ENCODE measurements at regions not wholly inside any gene's neighbourhood (a gene's known extent, or its start where the extent isn't known, plus 50 kb on each side); places are given as distances from the start of the nearest gene placed in this dataset.

GRCh38 chr1:47630346-47630745 lies 192.5 kb downstream of the FOXD2 start:
- DNase-seq (ENCODE audit: low read depth in 2 of 2): no peak

DNA sequence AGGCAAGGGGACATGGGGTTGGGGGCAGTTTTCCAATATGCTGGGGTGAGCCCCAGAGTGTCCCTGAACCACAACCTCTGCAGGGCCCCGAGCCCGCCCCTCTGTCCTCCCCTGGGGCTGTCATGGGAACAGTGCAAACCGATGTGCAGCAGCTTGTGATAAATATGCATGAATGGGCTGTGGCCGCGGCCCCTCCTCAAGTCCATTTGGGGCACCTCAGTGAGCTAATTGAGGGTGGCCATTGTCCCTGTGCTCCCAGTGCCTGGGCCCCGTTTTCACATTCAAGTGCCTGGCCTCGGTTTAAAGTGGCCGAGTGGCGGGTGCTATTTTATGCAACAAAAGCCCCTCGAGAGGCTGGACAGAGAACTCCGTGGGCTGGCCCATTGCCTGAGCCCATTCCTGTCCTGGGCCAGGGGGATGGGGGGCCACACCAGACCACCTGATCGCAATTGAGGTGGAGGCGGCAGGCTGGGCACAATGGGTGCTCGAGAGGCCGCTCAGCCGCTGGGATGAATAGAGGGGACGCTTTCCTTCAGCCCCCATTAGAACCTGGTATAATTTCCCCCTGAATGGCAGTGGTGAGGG lies 193.7 kb downstream of the FOXD2 start:
- no peak for DNase-seq (ENCODE audit: low read depth in 2 of 2)

GRCh38 chr1:47635111-47635510 lies 197.3 kb downstream of the FOXD2 start:
- DNase-seq (ENCODE audit: low read depth in 2 of 2): no peak

- DNase-seq (ENCODE audit: low read depth in 2 of 2): no peak
Observed at GRCh38 chr1:47635597-47635996, 197.8 kb downstream of the FOXD2 start.

DNA sequence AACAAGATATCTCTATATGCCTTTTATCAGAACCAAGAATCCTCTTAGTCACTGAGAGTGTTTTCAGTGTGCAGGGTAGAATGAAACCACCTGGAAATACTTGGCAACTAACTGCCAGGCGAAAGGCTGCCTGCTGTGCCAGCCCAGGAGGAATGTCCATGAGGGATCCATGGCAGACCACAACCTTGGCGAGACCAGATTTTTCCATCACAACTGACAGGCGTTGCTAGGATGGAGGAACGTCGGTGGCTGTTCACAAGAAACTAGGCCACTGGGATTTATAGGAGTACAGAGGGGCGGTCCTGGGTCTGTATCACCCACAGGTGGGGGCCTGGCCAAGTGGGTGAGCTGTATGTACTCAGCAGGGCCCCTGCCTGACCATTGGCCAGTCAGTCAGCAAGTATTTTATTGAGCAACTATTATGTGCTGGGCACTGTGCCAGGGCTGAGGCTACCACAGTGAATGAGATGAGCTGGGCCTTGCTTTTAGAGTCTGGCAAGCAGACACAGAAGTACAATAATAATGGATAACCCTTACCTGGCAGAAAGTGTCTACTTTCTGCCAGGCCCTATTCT lies 199.4 kb downstream of the FOXD2 start:
- DNase-seq (ENCODE audit: low read depth in 2 of 2): no peak

- no peak for DNase-seq (ENCODE audit: low read depth in 2 of 2)
Observed at GRCh38 chr1:47638240-47638639, 200.4 kb downstream of the FOXD2 start.

DNA sequence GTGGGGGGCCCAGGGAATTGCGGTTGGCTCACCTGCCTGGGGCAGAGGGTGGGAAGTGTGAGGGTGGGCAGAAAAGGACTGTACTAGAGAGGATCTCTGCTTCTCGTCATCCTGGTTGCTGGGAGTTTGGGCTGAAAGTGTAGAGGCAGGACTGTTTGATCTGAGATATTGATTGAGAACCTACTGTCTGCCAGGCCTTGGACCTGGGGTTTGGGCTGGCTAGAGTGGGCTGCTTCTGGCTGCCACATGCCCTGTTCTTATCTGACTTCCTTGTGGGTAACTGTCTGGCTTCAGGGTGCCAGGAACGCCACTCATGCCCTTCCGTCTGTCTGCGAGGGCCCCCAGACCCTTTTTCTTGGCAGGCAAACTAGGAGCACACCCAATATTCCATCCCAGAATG lies 200.9 kb downstream of the FOXD2 start:
- DNase-seq (ENCODE audit: low read depth in 2 of 2): no peak

DNA sequence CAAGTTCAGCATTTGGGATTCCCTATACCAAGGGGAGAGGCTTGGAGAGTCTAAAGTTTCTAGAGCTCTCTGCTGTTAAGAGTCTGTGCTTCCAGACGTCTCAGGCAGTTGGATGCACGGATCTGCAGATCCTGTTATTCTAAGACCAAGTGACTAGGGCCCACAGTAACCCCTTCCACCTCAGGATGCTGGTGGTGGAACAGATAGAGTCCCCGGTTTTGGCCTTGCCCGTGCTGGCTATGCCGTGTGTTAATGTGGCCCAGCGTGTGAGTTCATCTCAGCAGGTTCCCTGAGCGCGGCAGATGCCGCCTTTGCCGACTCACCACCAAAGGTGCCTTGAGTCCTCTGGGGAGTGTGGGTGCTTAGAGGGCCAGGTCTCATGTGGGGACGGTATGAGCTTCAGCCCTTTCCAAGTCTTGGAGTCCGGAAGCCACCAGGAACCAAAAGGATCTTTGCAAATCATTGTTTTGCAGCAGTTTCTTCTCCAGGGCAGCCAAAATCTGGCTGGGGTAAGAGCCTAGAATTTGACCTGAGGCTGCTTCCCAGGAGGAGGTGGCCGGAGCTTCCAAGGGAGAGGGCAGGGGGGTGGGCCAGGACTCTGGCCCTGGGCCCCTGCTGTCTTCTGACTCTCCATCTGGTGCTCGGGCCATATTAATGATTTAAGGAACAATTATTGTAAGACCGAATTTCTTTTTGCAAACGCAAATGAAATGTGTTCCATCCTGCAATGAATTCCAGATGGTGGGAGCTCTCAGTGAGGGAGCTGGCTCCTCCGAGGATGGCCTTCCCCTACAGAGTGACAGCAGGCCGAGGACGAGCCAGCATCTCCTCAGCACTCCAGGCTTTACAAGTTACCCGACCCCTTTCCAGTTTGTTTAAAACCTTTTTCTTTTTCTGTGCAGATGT lies 205.7 kb downstream of the FOXD2 start:
- no peak for DNase-seq (ENCODE audit: low read depth in 2 of 2)

DNA sequence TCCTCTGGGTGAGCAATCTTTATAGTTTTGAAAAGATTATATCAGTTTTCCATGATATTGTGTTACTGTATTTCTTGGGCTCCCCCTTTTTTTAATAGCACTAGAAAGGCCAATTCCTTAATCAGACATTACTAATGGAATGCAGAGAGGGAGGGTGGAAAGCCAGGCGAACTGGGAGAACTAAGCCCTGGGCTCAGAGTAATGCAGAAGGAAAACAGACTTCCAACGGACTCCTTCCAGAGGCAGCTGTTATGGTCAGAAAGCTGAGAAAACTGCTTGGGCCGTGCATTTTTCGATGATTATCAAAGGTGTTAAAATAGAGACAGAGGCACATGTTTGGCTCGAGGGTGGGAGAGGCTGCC lies 206.3 kb downstream of the FOXD2 start:
- no peak for DNase-seq (ENCODE audit: low read depth in 2 of 2)

DNA sequence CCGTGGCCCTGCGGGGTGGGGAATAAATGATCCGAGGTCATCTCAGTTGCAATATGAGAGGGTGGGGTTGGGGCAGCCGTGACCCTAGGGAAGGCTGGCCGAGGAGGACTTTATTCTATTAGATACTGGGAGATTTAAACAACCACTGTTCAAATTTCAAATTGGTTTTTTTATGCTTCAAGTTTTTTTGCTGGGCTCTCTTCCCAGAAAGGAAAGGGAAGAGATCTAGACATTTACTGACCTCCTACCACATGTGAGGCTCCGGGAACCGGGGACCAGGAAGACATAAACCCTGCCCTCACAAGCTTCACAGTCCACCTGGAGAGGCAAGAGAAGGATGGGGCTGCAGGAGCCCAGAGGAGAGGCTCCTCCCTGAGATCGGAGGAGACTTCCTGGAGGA lies 207.3 kb downstream of the FOXD2 start:
- no peak for DNase-seq (ENCODE audit: low read depth in 2 of 2)

GRCh38 chr1:47646676-47647075 lies 208.8 kb downstream of the FOXD2 start:
- DNase-seq (ENCODE audit: low read depth in 2 of 2): no peak

DNA sequence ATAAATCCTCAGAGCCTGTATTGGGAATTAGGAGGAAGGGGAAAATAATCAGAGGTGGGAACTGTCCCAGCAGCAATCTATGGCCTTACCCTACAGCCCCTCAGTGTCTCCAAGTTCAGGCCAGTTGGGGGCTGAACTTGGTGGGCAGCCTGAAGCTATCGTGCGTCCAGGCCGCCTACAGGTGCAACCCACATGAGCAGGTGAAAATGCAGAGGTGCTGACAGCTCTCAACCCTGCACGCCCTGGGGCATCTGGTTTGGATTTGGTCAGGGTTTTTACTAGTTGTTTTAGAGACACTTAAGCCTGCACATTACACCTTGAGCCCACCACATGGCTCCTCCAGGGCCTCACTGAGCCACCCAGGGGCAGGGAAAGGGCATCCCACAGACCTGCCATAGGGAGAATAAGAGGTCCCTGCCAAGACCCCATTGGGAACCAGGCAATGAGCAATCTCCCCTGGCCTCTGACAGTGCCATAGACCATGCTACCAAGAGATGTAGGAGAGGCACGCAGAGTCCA lies 209.5 kb downstream of the FOXD2 start:
- DNase-seq (ENCODE audit: low read depth in 2 of 2): no peak

DNA sequence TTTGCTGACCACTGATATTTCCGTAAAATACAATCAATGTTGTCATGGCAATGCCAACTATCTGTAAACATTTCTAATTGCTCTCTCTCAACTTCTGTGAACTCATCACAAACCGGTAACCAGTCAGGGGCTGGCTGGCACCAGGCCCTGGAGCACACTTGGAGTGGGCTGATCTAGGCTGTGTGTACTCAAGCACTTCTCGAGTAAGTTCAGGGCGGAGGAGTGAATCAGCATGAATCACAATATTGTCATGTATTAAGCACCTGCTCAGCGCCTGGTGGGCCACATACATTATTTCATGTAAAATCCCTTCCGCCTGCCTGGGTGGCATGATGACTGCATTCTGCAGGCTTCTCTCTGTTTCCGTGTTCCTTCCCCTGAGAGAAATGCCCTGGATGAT lies 212.4 kb downstream of the FOXD2 start:
- DNase-seq (ENCODE audit: low read depth in 2 of 2): no peak

GRCh38 chr1:47650611-47651010 lies 212.8 kb downstream of the FOXD2 start:
- no peak for DNase-seq (ENCODE audit: low read depth in 2 of 2)

- no peak for DNase-seq (ENCODE audit: low read depth in 2 of 2)
Observed at GRCh38 chr1:47651311-47652089, 213.7 kb downstream of the FOXD2 start.

- no peak for DNase-seq (ENCODE audit: low read depth in 2 of 2)
Observed at GRCh38 chr1:47655521-47656300, 217.9 kb downstream of the FOXD2 start.

GRCh38 chr1:47656719-47657685 lies 219.2 kb downstream of the FOXD2 start:
- no peak for DNase-seq (ENCODE audit: low read depth in 2 of 2)

DNA sequence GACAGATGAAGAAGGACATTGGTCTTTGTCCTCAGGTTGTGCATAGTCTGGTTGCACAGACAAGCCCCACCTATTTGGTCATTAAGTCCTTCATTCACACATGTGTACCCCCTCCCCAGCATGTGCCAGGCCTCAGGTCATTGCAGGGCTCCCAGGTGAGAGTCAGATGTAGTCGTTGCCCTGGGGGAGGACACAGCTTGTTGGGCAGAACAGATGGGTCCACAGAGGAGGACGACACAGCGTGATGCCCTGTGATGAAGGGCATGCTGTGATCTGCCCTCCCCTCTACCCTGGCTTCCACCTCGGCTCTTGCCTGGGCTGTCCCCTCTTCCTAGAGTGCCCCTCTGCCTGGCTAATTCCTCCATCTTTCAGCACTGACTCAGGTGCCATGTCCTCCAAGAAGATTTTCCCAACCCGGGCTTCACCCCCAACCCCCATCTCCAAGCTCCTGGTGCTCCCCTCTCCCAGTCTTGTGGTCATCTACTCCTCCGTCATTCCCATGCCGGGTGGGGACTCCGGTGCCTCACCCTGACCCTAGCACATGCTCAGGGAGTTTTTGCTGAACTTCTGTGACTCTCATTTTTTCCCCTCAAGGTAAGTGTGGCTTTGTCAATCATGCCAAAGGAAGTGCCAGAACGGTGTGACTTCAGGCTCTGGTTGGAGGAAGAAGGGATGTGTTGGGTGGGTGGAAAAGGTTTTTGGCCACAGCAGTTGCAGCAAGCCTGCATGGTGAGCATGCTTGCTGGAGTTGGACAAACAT lies 220.5 kb downstream of the FOXD2 start:
- no peak for DNase-seq (ENCODE audit: low read depth in 2 of 2)

- DNase-seq (ENCODE audit: low read depth in 2 of 2): no peak
Observed at GRCh38 chr1:47659146-47659545, 221.3 kb downstream of the FOXD2 start.
